HG03354 (cell line): ENCODE measurements at regions not wholly inside any gene's neighbourhood (a gene's known extent, or its start where the extent isn't known, plus 50 kb on each side); places are given as distances from the start of the nearest gene placed in this dataset.
"Not testable (repeated sequence)": the region's sequence is repeated elsewhere in the genome, so short reads cannot be mapped to it uniquely, and the experiment has no call there.

Experiments used
- ATAC-seq: cut with Tn5 transposase; IDR thresholded peaks from one replicate; pipeline ENCODE4 v1.9.1; 2021; ENCODE audit warnings: mild to moderate bottlenecking; ENCODE audit not compliant: unreplicated experiment, poor library complexity, severe bottlenecking

DNA sequence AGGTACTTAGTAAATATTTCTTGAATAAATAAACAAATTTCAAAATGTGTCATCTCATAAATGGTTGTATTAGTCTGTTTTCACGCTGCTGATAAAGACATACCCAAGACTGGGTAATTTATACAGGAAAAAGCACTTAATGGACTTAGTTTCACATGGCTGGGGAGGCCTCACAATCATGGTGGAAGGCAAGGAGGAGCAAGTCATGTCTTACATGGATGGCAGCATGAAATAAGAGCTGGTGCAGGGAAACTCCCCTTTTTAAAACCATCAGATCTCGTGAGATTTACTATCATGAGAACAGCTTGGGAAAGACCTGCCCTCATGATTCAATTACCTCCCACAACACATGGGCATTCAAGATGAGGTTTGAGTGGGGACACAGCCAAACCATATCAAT lies 317.3 kb upstream of the PRICKLE1 start:
- ATAC-seq = not testable (repeated sequence)

GRCh38 chr12:42905419-42905705 lies 315.8 kb upstream of the PRICKLE1 start:
- no peak for ATAC-seq

DNA sequence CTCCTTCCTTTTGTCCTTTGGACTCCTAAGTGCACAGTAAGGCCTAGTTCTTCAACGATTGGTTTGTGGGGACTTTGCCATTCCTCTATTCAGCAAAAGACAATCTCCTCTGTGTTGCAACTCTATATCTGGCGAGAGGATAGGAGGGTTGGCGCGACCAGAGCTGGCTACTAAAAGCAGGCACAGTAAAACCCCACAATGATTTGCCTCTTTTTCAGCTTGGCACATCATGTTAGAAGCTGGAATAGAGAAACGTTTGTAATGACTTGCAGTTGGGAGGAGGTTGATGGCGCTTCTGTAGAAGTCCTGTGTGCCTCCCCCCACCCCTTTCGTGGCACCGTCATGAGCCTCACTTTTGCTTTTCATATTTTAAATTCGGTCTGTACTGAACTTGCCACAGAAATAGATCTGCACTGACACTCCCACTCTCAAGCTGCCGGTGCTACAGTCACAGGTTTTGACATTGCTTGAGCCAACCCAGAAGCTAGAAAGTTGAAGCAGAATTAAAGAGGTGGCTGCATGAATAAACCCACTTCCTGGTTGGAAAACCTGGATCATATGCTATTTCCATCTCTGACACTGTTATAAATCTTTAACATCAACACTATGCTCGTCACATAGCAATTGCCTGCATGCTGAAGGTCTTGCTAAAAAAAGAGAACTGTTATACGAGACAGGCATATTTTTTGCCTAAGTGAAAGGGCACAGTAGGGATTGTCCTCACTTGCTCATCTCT lies 315.3 kb upstream of the PRICKLE1 start:
- no peak for ATAC-seq

DNA sequence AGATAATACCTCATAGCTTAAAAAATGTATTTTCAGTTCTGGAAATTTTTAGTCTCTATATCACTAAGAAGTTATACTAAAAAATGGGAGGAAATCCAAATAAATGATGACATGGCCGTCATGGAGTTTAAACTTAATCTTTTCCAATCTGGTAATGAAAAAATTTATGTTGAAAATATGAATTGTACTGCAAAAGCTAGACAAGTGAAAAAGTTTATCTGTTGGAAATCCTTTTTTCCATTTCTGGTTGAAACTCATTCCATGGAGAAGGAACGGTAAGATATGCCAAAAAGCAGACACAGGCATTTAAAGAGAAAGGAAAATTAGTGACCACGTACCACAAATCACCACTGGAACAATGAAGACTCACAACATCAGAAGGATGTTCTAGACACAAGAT lies 314.2 kb upstream of the PRICKLE1 start:
- no peak for ATAC-seq

GRCh38 chr12:42902001-42902400 lies 312.5 kb upstream of the PRICKLE1 start:
- no peak for ATAC-seq

- ATAC-seq = no peak
Observed at GRCh38 chr12:42893803-42894202, 304.3 kb upstream of the PRICKLE1 start.

- no peak for ATAC-seq
Observed at GRCh38 chr12:42892702-42893551, 303.4 kb upstream of the PRICKLE1 start.

DNA sequence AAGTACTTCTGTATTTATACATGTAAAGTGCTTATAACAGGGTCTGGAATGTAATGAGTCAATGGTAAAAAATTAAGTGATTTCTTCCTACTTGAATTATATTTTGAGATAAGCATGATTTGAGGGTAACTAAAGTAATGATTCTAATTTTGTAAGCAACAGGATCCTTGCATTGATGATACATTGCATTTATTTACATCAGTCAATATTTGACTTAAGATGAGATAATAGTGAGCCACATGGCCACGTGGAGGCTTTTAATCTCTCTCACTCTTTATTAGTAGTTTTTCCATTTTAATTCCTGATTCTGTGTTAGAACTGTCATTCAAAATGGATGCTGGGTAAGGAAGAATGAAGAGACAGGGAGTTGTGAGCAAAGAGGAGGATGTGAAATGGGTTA lies 298.1 kb upstream of the PRICKLE1 start:
- ATAC-seq = no peak

GRCh38 chr12:42886160-42886559 lies 296.6 kb upstream of the PRICKLE1 start:
- no peak for ATAC-seq

DNA sequence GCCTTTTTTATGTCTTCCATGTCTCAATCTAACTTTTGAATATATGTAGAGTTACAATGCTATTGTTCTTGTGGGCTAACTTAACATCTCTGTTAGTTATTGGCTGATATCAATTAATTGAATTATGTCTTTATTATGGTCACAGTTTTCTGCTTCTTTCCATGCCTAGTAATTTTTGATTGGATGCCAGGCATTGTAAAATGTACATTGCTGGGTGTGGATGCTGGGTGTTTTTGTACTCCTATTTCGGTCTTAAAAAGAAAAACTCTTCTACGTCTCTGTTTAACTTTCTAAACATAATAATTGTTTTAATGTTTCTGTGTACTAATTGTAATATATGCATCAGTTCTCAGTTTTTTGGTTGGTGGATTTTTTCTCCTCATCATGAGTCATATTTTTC lies 296.1 kb upstream of the PRICKLE1 start:
- ATAC-seq = no peak

- ATAC-seq = no peak
Observed at GRCh38 chr12:42884116-42884515, 294.6 kb upstream of the PRICKLE1 start.

DNA sequence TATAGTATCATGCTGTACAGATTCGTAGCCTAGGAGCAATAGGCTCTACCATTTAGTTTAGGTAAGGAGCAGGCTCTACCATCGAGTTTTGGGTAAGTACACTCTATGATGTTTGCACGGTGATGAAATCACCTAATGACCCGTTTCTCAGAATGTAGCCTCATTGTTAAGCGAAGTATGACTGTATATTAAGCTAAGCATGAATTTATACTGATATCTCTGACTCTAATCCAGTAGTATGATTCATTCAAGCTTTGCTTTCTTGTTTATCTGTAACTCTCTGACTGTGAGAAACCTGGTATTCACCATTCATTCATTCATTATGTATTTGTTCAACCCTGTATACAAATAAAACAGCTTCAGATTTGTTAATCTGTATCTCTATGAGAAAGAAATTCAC lies 283.9 kb upstream of the PRICKLE1 start:
- no peak for ATAC-seq

DNA sequence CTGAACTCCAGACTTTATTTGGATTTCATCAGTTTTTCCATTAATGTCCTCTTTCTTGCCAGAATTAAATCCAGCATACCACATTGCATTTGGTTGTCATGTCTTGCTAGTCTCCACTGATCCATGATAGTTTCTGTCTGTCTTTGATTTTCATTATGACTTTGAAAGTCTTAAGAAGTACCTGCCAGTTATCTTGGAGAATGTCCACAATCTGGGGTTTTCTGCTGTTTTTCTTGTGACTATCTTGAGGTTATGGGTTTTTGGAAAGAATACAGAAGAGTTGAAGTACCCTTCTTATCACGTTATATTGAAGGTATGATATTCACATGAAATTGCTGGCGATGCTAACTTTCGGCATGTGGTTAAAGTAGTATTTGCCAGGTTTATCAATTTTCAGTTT lies 282.3 kb upstream of the PRICKLE1 start:
- no peak for ATAC-seq

DNA sequence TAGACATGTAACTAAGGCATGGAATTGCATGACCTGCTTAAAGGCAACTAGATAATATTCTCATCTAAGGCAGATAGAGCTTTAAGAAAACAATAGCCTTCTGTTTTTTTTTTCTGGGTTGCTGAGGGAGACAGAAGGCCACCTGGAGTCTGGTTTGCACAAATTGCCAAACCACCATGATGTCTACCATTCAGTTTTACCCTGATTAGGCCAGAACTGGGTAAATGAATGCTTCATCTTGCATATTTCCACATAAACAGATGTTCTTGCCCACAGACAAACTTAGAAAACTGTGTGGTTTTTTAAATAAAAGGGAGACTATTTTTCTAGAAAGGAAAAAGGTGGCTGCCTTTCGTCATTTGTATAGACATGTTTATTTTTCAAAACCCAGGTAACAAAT lies 278.7 kb upstream of the PRICKLE1 start:
- ATAC-seq = no peak

- no peak for ATAC-seq
Observed at GRCh38 chr12:42865282-42865681, 275.7 kb upstream of the PRICKLE1 start.

DNA sequence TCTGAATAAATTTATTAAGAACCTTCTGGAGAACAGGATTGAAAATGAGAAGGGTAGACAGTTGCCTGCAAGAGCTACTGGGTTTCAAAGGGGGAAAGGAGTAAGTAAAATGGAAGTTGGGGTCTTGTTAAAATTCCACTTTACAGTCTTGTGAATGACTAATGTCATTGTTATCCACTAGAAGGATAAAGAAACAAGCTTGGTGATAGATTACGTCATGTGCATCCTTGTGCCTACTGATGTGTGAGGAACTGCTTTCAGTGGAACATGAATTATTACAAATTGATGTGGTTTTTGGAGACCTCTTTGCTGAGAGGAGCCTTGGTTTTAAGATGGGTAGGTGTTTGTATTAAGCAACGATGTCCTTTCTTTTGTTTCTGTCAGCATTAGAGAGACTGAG lies 272.5 kb upstream of the PRICKLE1 start:
- ATAC-seq = no peak

- not testable (repeated sequence) for ATAC-seq
Observed at GRCh38 chr12:42860331-42860730, 270.8 kb upstream of the PRICKLE1 start.

DNA sequence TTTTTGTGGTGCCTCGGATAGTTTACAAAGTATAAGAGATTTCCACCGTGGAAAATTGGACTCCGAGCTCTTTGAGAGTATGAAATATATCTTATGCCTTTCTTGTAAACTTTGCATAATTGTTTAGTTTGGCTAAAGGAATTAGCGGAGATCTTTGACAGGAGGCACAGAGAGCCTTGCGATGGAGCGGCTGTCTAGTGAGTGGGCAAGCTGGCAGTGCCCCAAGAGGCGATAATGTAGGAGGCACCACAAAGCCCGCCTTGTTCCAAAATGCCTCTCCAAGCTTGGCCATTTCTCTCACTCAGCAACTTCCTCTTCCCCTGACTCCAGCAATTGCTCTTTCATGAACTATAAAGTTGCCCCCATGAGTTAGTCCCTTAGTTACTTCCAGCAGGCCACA lies 270.1 kb upstream of the PRICKLE1 start:
- ATAC-seq = no peak

GRCh38 chr12:42857106-42857505 lies 267.6 kb upstream of the PRICKLE1 start:
- no peak for ATAC-seq

- ATAC-seq = no peak
Observed at GRCh38 chr12:42855362-42855950, 265.9 kb upstream of the PRICKLE1 start.

DNA sequence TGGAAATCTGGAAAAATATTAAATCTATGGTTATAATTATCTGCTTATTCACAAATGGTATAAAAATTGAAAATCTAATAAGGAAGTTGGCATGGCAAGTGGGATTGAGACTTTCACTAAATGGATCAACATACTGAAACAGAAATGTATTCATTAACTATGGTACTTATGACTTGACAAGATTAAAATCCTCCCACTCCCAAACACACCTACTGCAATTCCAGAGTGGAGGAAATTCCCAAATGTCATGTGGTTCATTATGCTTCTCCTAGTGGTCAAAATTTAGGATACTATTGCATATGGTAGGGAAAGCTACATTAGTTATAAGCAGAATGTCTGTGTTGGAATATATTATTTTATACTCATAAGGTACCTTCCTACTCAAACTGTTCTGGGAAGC lies 265.3 kb upstream of the PRICKLE1 start:
- no peak for ATAC-seq
